HepG2 (cell line): ENCODE measurements at regions not wholly inside any gene's neighbourhood (a gene's known extent, or its start where the extent isn't known, plus 50 kb on each side); places are given as distances from the start of the nearest gene placed in this dataset.

Experiments used
- ATAC-seq: fragments of 200-7000 bp; cut with Tn5 transposase; 3 replicates; pipeline ENCODE4 v1.9.1; 2020; ENCODE audit warnings: mild to moderate bottlenecking, moderate library complexity
- BruUV-seq: library from RNA; stranded (reverse); fragments of 400-500 nt; replicated peaks from 2 replicates; lab custom pipeline; 2021; lab: Mats Ljungman, UMichigan
- CTCF ChIA-PET: fragments of 300-600 bp; formaldehyde crosslinking; extraction: SDS; loops from one replicate; lab custom pipeline; 2021; ENCODE audit warnings: low total read pairs, inconsistent platforms, low intra/inter-chr PET ratio; lab: Yijun Ruan, JAX
- POLR2A ChIA-PET: fragments of 350-600 bp; sonication (Branson Sonifier 250); formaldehyde crosslinking; loops from one replicate; lab custom pipeline; 2020; ENCODE audit warnings: antibody characterized with exemption, inconsistent platforms; lab: Yijun Ruan, JAX
- DNase-seq: peaks from one replicate; pipeline ENCODE4 v3.0.0-alpha.2; 2015; ENCODE audit warnings: low spot score
- FAIRE-seq: peaks from 3 replicates; lab custom pipeline; 2011; peaks lifted over from hg19 to GRCh38; lab: Jason Lieb, UNC
- H2AFZ ChIP-seq: one replicate; pipeline ENCODE4 v1.6.1; 2011; ENCODE audit warnings: low read length, inconsistent platforms
- H3K27ac ChIP-seq: fragments of 300-600 bp; 3 replicates; pipeline ENCODE4 v1.8.0; 2011; ENCODE audit warnings: mixed run types, mild to moderate bottlenecking, mixed read lengths, low read length, inconsistent platforms; ENCODE audit not compliant: insufficient read depth; ENCODE audit errors: extremely low read length
- H3K27me3 ChIP-seq, 2 experiments: fragments of 200-600 bp in 1 of 2; 2 replicates in 1 of 2; 3 replicates in 1 of 2; pipeline versions ENCODE4 v1.6.0 to v1.8.0; 2011; ENCODE audit warnings: low read length in 2 of 2, mild to moderate bottlenecking in 2 of 2, moderate library complexity in 2 of 2, inconsistent platforms in 1 of 2; ENCODE audit not compliant: insufficient read depth in 2 of 2, control insufficient read depth in 1 of 2
- H3K36me3 ChIP-seq, 2 experiments: fragments of 200-600 bp in 1 of 2; replicated peaks in 1 of 2; 2 replicates in 1 of 2; 3 replicates in 1 of 2; pipeline versions ENCODE4 v1.5.1 to v1.8.0; 2011; ENCODE audit warnings: low read length in 2 of 2, inconsistent platforms in 1 of 2; ENCODE audit not compliant: insufficient read depth in 2 of 2, control insufficient read depth in 1 of 2
- H3K4me1 ChIP-seq: 2 replicates; pipeline ENCODE4 v1.5.1; 2012; ENCODE audit warnings: low read length, inconsistent platforms; ENCODE audit not compliant: insufficient read depth
- H3K4me2 ChIP-seq: 2 replicates; pipeline ENCODE4 v1.6.0; 2011; ENCODE audit warnings: low read depth, low read length, inconsistent platforms
- H3K4me3 ChIP-seq, 3 experiments: fragments of 200-600 bp in 1 of 3; sonication (generic), shearing (Covaris generic) in 1 of 3; replicated peaks in 1 of 3; 2 replicates each; pipeline ENCODE4 v1.5.1; 2011 to 2016; ENCODE audit warnings: low read length in 3 of 3, inconsistent platforms in 2 of 3, low read depth in 2 of 3, mild to moderate bottlenecking in 2 of 3, control low read depth in 1 of 3, mixed read lengths in 1 of 3; ENCODE audit not compliant: insufficient read depth in 1 of 3
- H3K79me2 ChIP-seq: one replicate; pipeline ENCODE4 v1.6.1; 2011; ENCODE audit warnings: low read length, inconsistent platforms; ENCODE audit not compliant: insufficient read depth
- H3K9ac ChIP-seq: 2 replicates; pipeline ENCODE4 v1.6.0; 2011; ENCODE audit warnings: mild to moderate bottlenecking, low read depth, low read length, inconsistent platforms; ENCODE audit not compliant: insufficient read depth
- H3K9me3 ChIP-seq: 2 replicates; pipeline ENCODE4 v1.5.1; 2012; ENCODE audit warnings: mild to moderate bottlenecking, low read length
- H4K20me1 ChIP-seq: 2 replicates; pipeline ENCODE4 v1.6.0; 2011; ENCODE audit warnings: inconsistent platforms, mild to moderate bottlenecking, low read length, moderate library complexity; ENCODE audit not compliant: insufficient read depth
- ATF3 ChIP-seq: sonication (generic); formaldehyde crosslinking; IDR thresholded peaks from 2 replicates; pipeline ENCODE4 v1.4.0; 2020; ENCODE audit warnings: missing genetic modification reagents
- BRD4 ChIP-seq: sonication (generic); formaldehyde crosslinking; IDR thresholded peaks from 2 replicates; pipeline ENCODE4 v1.4.0; 2020; ENCODE audit warnings: missing genetic modification reagents
- FOSL1 ChIP-seq: sonication (generic); formaldehyde crosslinking; IDR thresholded peaks from 2 replicates; pipeline ENCODE4 v1.9.0; 2021; ENCODE audit warnings: missing genetic modification reagents, borderline replicate concordance
- FOSL2 ChIP-seq: sonication (generic); formaldehyde crosslinking; IDR thresholded peaks from 2 replicates; pipeline ENCODE4 v1.4.0; 2020; ENCODE audit warnings: missing genetic modification reagents
- FOXA1 ChIP-seq, 2 experiments: fragments of 450-650 bp in 1 of 2; sonication (generic) in 1 of 2; formaldehyde crosslinking in 1 of 2; IDR thresholded peaks; 2 replicates each; pipeline versions ENCODE4 v1.4.0 to v1.6.1; 2016 to 2020; ENCODE audit warnings: missing genetic modification reagents in 1 of 2
- FOXA3 ChIP-seq: IDR thresholded peaks from 2 replicates; pipeline ENCODE4 v1.6.1; 2016; ENCODE audit warnings: missing genetic modification reagents, missing compliant biosample characterization
- IRF9 ChIP-seq: sonication (generic); formaldehyde crosslinking; IDR thresholded peaks from 2 replicates; pipeline ENCODE4 v1.8.0; 2022; ENCODE audit warnings: missing genetic modification reagents, mild to moderate bottlenecking, borderline replicate concordance
- PHF5A ChIP-seq: IDR thresholded peaks from one replicate; pipeline ENCODE4 v1.6.1; 2018; ENCODE audit warnings: low read depth, missing genetic modification reagents; ENCODE audit not compliant: unreplicated experiment
- TARDBP ChIP-seq: sonication (generic); formaldehyde crosslinking; IDR thresholded peaks from 2 replicates; pipeline ENCODE4 v1.8.0; 2022; ENCODE audit warnings: mild to moderate bottlenecking, missing genetic modification reagents
- TEAD3 ChIP-seq: optimal IDR thresholded peaks from 2 replicates; pipeline ENCODE3; 2016; ENCODE audit warnings: borderline replicate concordance
- ZNF891 ChIP-seq: sonication (generic); formaldehyde crosslinking; IDR thresholded peaks from 2 replicates; pipeline ENCODE4 v1.5.0; 2020; ENCODE audit warnings: mild to moderate bottlenecking, missing genetic modification reagents
- WGBS: methylation state at CpG from one replicate; pipeline ENCODE4 v1.1.6; 2017; ENCODE audit warnings: low lambda C conversion rate; 5-methylcytosine and 5-hydroxymethylcytosine counted together
- in situ Hi-C: cut with HindIII; loops from 2 replicates; pipeline ENCODE4 v1.10.0; 2017; ENCODE audit warnings: low pct_unique_long_range_greater_than_20kb; ENCODE audit not compliant: extremely low pct_ligation_motif_present
- intact Hi-C: fragments of 100-400 bp; cut with micrococcal nuclease; formaldehyde crosslinking; loops from one replicate; pipeline ENCODE4 v1.10.0; 2022; ENCODE audit not compliant: unreplicated experiment

GRCh38 chr6:149242883-149243282 is 74.6 kb upstream of the TAB2 start:
- POLR2A ChIA-PET, result no interaction called here
- no peak for ATAC-seq
- WGBS, result 15% methylated on average over 5 of the region's 5 CpGs
- no peaks in the 10 kb centered on the region for H3K79me2 ChIP-seq
- intact Hi-C loops, result no loop called here
- no peak overlapping the region for H2AFZ ChIP-seq
- H3K4me2 ChIP-seq, result no peak overlapping the region
- H3K4me1 ChIP-seq, result peaks cover 9% of the 10 kb centered on the region; the same call in 1 of the 2 replicates
- H4K20me1 ChIP-seq, result no peaks in the 10 kb centered on the region
- CTCF ChIA-PET, result no interaction called here
- no peak overlapping the region for H3K4me3 ChIP-seq
- no peaks in the 10 kb centered on the region for H3K36me3 ChIP-seq
- TF ChIP-seq FOSL1 (CRISPR knock-in tag) (peak; percentile 72), FOSL2 (peak; percentile 89), FOXA1 (IDR thresholded peaks at IDR 0.05) (no peak), FOXA1 (CRISPR knock-in tag; IDR thresholded peaks at IDR 0.05) (peak; percentile 35; the same call in 1 of the 2 replicates), PHF5A (CRISPR knock-in tag) (no peak), ZNF891 (CRISPR knock-in tag) (no peak), BRD4 (CRISPR knock-in tag) (no peak), IRF9 (CRISPR knock-in tag) (no peak), TARDBP (CRISPR knock-in tag) (no peak), ATF3 (peak; percentile 49; the same call in 1 of the 2 replicates), FOXA3 (CRISPR knock-in tag) (peak; percentile 48; the same call in 1 of the 2 replicates), TEAD3 (no peak)
- no TSS peak for BruUV-seq
- FAIRE-seq, result no peak
- no peak for DNase-seq
- no peak overlapping the region for H3K9ac ChIP-seq
- peaks cover 3 to 39% of the 10 kb centered on the region in 2 experiments; a peak in 3 of 5 replicates for H3K27me3 ChIP-seq
- H3K9me3 ChIP-seq, result no peaks in the 10 kb centered on the region
- no peak overlapping the region for H3K27ac ChIP-seq
- in situ Hi-C loops, result no loop called here
